ENCODE measurements at regions not wholly inside any gene's neighbourhood (a gene's known extent, or its start where the extent isn't known, plus 50 kb on each side); places are given as distances from the start of the nearest gene placed in this dataset.
"Not testable (repeated sequence)": the region's sequence is repeated elsewhere in the genome, so short reads cannot be mapped to it uniquely, and the experiment has no call there.

DNA sequence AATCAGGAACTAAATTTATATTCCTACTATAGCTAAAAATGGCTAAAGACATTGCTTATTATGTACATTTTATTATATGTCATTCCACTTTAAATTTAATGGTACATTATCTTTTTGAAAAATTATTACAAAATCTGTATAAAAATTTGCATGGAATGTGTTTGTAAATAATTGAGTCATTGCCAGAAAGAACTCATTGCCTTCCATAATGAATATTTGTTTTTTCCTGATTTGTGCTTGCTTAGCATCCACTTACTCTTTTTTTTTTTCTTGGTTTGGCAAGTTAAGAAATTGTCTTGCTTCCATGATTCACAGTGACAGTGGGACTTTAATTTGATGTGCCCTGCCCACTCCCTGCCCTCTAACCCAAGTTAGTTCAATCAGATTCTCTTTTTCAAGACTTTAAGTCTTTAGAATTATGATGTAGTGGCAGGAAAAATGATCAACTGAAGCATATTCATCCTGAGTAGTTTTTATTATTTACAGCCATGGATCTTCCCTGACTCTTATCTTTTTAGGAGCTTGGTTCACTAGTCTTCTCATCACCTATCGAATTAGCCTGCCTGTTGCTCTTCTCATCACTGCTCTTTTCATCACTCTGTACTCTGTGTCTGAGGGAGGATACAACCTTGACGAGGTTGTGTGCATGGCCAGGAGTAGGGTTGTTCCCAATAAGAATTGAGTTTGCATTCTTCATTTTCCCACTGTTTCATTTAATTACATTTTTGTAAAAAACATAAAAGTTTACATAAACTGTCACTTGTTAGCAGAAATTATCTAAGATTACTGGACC, 442.0 kb downstream of the BTG1 start:
- DNase-seq (ENCODE audit: low read depth), result no peak
- no peak overlapping the region for H3K4me3 ChIP-seq (ENCODE audit: low read depth, low read length)
- TF ChIP-seq, protein P1, sequence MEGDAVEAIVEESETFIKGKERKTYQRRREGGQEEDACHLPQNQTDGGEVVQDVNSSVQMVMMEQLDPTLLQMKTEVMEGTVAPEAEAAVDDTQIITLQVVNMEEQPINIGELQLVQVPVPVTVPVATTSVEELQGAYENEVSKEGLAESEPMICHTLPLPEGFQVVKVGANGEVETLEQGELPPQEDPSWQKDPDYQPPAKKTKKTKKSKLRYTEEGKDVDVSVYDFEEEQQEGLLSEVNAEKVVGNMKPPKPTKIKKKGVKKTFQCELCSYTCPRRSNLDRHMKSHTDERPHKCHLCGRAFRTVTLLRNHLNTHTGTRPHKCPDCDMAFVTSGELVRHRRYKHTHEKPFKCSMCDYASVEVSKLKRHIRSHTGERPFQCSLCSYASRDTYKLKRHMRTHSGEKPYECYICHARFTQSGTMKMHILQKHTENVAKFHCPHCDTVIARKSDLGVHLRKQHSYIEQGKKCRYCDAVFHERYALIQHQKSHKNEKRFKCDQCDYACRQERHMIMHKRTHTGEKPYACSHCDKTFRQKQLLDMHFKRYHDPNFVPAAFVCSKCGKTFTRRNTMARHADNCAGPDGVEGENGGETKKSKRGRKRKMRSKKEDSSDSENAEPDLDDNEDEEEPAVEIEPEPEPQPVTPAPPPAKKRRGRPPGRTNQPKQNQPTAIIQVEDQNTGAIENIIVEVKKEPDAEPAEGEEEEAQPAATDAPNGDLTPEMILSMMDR (conservative IDR thresholded peaks at IDR 0.05; ENCODE audit: low read depth, low read length), result no peak

DNA sequence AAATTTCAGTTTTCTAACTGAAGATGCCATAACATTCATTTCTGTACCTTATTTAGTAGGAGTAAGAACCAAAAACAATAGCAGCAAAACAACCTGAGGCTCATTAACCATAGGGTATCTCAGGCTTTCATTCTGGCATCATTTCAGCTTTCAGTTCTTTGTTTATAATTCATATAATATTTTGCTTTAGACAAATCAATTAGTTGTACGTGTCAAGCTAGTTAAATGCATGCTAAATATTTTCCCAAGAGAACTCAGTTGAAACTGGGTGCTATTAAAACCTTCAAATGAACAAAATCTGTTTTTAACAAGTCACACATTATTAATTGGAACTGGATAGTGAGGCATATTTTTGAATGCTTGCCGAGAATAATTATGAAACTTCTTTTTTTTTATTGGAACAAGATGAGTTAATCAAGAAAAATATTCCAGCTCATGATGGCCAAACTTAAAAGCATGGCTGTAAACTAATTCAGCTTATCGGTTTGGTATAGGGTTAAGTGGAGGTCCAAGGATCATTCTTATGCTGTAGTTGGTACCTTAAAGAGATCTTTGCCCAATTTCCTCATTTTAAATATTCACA, 442.7 kb downstream of the BTG1 start:
- H3K4me3 ChIP-seq (ENCODE audit: low read depth, low read length), result no peak overlapping the region
- no peak for DNase-seq (ENCODE audit: low read depth)
- TF ChIP-seq, protein P1 (conservative IDR thresholded peaks at IDR 0.05; ENCODE audit: low read depth, low read length), result no peak

DNA sequence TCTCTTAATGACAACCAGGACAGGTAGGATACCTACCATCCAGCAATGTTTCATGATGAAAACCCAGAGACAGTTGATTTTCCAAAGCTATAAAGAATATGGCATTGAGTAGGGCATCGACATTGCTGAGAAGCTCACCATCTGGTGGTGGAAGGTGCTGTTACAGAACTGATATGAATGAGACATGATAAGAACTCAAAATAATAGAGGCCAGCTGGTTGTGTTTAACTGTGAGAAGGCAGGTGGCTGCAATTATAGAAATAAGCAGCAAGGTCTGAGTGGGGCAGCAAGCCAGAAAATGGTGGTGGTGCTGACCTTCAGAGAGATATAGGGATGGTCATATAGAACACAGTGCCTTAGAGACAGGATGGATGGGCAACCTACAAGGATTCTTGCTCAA, 449.7 kb downstream of the BTG1 start:
- TF ChIP-seq, protein P1 (conservative IDR thresholded peaks at IDR 0.05; ENCODE audit: low read depth, low read length), result peak; percentile 28
- no peak for DNase-seq (ENCODE audit: low read depth)
- H3K4me3 ChIP-seq (ENCODE audit: low read depth, low read length), result no peak overlapping the region

DNA sequence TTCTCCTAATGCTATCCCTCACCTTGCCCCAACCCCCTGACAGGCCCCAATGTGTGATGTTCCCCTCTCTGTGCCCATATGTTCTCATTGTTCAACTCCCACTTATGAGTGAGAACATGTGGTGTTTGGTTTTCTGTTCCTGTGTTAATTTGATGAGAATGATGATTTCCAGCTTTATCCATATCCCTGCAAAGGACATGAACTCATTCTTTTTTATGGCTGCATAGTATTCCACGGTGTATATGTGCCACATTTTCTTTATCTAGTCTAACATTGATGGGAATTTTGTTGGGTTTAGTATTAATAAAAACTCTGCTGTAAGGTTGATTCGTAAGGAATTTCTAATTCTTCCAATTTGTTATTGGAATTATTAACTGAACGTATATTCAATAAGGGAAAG, 450.2 kb downstream of the BTG1 start:
- H3K4me3 ChIP-seq (ENCODE audit: low read depth, low read length); DNase-seq (ENCODE audit: low read depth): not testable (repeated sequence)

DNA sequence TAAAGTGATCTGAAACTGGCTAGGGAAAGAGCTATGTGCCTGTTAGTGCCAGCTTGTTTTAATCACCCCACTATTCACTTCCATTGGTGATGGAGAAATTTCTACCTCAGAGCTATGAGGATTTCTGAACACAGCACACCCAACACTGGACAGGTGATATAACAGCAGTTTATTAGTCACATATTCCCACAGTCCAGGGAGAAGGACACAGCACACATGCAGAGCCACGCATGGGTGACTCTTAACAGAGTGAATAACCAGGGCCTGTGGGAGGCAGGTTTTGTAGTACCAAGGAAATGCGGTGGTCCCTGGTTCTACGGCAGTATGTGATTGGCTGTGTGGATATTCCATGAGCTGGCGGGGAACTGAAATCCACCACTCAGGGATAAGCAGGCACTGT, 455.1 kb downstream of the BTG1 start:
- H3K4me3 ChIP-seq (ENCODE audit: low read depth, low read length), result no peak overlapping the region
- DNase-seq (ENCODE audit: low read depth), result peak; percentile 36
- TF ChIP-seq, protein P1 (conservative IDR thresholded peaks at IDR 0.05; ENCODE audit: low read depth, low read length), result no peak

DNA sequence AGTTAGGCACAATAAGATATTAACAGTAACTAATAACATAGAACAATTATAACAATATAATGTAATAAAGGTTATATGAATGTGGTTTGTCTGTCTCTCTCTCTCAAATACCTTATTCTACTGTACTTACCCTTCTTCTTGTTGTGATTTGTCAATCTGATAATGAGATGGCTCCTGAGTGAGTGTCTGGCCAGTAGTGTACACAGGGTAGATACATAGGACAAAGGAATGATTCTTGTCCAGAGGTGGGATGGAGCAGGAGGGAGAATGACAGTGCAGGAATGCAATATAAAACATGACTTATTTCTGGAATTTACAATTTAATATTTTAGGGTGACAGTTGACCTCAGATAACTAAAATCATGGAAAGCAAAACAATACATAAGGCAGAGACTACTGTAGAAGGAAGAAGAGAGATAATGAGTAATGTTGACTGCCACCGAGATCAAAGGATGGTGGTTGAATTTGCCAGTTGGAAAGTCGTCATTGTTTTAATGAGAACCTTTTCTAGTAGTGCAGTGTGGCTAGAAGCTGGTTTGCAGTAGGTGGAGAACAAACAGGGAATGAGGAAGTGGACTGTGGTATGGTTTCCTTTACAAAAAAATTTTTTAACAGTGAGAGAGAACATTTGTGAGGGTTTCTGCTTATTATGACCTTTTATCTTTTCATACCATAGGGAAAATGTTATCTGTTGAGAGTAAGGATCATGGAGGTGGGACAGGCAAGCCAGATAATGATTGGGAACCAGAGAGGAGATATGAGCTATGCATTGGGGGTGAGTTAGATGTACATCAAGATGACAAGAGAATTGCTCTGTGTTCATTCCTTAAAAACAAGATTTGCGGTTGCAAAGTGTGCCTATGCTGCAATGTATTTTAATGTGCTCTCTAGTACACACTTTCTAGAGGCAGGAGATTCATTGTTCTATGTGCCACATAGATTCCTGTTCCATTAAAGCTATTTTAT, 458.3 kb downstream of the BTG1 start:
- no peak for DNase-seq (ENCODE audit: low read depth)
- TF ChIP-seq, protein P1 (conservative IDR thresholded peaks at IDR 0.05; ENCODE audit: low read depth, low read length), result no peak

DNA sequence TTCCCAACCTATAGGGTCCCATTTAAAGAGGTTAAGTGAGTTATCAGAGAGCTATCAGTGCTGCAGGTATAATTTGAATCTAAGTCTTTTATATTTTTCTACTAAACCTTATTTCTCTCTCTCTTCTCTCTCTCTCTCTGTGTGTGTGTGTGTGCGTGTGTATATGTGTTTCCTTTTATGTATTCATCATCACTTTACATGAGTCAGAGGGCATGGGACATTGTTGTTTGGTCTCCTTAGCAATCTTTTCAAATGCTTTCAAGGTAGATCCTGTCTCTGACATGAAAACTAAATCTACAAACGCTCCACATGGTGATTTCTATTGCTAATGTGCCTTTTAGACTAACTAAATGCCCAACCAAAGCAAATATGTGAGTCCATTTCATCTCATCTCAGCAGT, 459.7 kb downstream of the BTG1 start:
- DNase-seq (ENCODE audit: low read depth), result no peak
- H3K4me3 ChIP-seq (ENCODE audit: low read depth, low read length), result no peak overlapping the region
- TF ChIP-seq, protein P1 (conservative IDR thresholded peaks at IDR 0.05; ENCODE audit: low read depth, low read length), result no peak

More for the DNA sequence above, 458.3 kb downstream of the BTG1 start:
- no peak overlapping the region for H3K4me3 ChIP-seq (ENCODE audit: low read depth, low read length)
